ENCODE measurements at regions not wholly inside any gene's neighbourhood (a gene's known extent, or its start where the extent isn't known, plus 50 kb on each side); places are given as distances from the start of the nearest gene placed in this dataset.

DNA sequence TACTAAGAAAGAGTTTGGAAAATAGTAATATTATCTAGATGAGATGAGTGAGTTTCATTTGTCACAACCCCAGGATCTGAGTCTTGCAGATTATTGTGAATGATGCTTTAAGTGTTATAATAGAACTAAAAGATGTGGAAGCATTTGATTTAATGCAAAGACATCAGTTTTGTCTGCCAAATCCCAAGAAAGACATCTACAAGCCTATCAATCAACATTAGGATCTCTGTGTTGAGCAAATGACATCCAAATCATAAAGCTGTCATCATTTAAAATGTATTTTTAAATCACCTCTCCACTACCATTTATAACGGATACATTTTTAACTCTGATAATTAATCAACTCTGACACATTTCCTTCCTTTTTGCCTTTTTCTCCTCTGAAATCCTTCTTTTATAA lies 310.8 kb upstream of the SLIT2 start:
- no peak for DNase-seq (ENCODE audit: extremely low read depth, low read depth)
- TF ChIP-seq, protein P1, sequence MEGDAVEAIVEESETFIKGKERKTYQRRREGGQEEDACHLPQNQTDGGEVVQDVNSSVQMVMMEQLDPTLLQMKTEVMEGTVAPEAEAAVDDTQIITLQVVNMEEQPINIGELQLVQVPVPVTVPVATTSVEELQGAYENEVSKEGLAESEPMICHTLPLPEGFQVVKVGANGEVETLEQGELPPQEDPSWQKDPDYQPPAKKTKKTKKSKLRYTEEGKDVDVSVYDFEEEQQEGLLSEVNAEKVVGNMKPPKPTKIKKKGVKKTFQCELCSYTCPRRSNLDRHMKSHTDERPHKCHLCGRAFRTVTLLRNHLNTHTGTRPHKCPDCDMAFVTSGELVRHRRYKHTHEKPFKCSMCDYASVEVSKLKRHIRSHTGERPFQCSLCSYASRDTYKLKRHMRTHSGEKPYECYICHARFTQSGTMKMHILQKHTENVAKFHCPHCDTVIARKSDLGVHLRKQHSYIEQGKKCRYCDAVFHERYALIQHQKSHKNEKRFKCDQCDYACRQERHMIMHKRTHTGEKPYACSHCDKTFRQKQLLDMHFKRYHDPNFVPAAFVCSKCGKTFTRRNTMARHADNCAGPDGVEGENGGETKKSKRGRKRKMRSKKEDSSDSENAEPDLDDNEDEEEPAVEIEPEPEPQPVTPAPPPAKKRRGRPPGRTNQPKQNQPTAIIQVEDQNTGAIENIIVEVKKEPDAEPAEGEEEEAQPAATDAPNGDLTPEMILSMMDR (IDR thresholded peaks at IDR 0.05; ENCODE audit: low read depth, low read length), result no peak

DNA sequence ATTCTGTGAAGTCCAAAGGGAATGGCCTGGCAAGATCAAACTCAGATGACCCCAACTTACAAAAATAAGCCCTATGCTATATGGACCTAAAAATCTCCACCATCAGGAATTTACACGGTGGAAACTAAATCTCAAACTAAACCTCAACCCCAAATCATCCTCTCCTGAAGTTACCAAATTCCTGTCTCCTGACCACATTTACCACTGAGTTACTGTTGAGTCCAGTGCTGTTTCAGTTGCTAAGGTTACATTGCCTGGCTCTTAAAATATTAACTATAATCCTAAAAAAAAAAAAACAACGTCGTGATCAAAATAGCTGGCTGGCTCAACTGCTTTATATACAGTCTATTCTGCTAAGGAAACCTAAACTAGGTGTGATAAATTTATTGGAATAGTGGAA lies 315.2 kb upstream of the SLIT2 start:
- TF ChIP-seq, protein P1 (IDR thresholded peaks at IDR 0.05; ENCODE audit: low read depth, low read length), result no peak
- peak; percentile 55 for DNase-seq (ENCODE audit: extremely low read depth, low read depth)

DNA sequence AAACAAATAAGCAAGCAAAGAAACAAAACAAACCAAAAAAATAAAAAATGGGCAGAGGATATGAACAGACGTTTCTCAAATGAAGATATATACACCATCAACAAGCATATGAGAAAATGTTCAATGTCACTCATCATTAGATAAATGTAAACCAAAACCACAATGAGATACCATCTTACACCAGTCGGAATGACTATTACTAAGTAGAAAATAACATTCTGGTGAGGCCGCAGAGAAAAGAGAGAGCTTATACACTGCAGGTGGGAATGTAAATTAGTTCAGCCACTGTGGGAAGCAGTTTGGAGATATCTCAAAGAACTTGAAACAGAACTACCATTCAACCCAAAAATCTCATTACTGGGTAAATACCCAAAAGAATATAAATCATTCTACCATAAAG lies 321.0 kb upstream of the SLIT2 start:
- no peak for DNase-seq (ENCODE audit: extremely low read depth, low read depth)
- TF ChIP-seq, protein P1 (IDR thresholded peaks at IDR 0.05; ENCODE audit: low read depth, low read length), result no peak

DNA sequence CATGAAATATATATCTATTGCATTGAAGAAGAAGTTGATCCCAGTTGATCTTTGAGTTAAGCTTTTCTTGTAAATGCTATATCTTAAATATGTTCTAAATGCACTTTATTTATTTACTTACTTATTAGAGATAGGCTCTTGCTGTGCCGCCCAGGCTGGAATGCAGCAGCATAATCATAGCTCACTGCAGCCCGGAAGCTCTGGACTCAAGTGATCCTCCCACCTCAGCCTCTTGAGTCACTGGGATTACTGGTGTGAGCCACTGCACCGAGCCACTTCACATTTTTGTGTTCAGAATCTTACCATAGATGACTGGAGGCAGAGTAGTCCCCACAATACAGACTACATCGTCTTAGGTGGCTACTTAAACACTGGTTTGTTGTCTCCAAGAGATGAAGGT lies 324.3 kb upstream of the SLIT2 start:
- TF ChIP-seq, protein P1 (IDR thresholded peaks at IDR 0.05; ENCODE audit: low read depth, low read length), result no peak

DNA sequence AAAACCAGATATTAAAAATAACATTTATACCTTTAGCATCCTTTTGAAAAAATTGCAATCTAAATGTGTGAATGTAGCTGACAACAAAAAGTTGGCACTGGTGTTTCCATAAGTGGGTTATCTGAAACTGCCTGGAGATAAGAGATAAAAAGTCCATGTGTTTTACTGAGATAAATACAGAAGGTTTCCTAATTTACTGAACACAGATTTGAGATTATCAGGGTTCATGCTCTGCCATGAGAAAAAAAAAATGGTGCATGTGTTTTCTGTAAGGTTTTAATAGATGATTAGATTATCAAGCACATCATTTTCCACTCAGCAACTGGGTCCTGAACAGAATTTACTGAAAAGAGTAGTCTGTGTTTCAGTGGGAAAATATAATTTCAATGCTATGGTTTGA lies 326.2 kb upstream of the SLIT2 start:
- DNase-seq (ENCODE audit: extremely low read depth, low read depth), result no peak
- TF ChIP-seq, protein P1 (IDR thresholded peaks at IDR 0.05; ENCODE audit: low read depth, low read length), result no peak

More for the DNA sequence above, 324.3 kb upstream of the SLIT2 start:
- DNase-seq (ENCODE audit: extremely low read depth, low read depth), result no peak

DNA sequence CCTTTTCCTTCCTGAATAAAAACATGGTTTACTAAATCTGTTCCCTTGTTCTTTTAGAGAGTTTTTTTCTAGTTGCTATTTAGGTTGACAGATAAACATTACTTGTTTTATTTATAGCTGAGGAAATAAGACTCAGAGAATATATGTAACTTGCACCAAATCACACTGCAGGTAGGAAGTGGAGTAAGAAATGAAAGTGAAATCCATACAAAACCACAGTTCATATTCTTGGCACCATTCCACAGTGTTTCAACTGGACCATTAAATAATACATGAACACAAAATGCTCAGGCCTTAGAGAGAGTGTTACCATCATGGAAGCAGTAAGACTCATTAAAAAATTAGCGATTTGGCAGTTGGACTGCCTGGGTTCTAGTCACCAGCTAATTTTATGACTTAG lies 326.9 kb upstream of the SLIT2 start:
- TF ChIP-seq, protein P1 (IDR thresholded peaks at IDR 0.05; ENCODE audit: low read depth, low read length), result no peak
- DNase-seq (ENCODE audit: extremely low read depth, low read depth), result no peak

DNA sequence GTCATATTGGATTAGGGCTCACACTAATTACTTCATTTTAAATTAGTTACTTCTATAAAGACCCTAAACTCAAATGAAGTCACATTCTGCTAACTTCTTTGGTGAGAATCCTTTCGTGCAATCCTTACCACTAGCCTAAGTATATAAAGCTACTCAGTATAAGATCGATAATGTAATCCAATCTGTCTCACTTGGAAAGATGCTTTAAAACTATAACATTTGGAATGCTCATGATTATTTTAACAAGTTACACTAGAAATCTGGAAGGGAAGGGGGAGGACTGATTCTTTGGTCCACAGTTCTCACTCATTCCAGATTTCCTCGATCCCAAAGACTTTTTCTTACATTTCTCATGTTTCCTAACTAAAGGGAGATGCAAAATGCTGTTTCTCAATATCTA lies 336.4 kb upstream of the SLIT2 start:
- DNase-seq (ENCODE audit: extremely low read depth, low read depth), result no peak
- TF ChIP-seq, protein P1 (IDR thresholded peaks at IDR 0.05; ENCODE audit: low read depth, low read length), result no peak

All from AG09319 (cell line).